NCI-H1694 treated with DMSO at 0.1 percent for 48 hours (cell line): ENCODE measurements at regions not wholly inside any gene's neighbourhood (a gene's known extent, or its start where the extent isn't known, plus 50 kb on each side); places are given as distances from the start of the nearest gene placed in this dataset.

Experiments
- DNase-seq: peaks from one replicate; lab custom pipeline; 2025; lab: John Stamatoyannopoulos, UW

- no peak for DNase-seq
These were observed 352.1 kb upstream of the GATB start for GRCh38 chr4:152112887-152113286.

- DNase-seq: no peak
These were observed 351.4 kb upstream of the GATB start for GRCh38 chr4:152112190-152112589.

DNA sequence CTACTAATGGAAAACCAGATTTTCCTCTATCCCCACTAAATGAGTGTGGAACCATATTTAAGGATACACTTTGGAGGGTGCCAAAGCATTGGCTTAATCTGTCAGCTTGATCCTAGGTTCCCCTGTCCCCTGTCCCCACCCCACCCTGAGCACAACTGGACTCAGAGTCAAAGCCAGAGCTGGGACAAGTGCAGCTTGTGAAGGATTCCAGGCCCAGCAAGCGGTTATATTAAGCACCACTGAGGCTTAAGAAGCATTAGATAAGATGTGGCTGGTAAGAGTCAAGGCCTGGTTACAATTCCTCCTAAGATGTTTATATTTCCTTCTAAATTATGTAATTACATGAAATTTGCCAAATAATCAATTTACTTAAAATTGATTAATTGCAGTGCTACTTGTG is 350.0 kb upstream of the GATB start:
- DNase-seq: no peak

DNA sequence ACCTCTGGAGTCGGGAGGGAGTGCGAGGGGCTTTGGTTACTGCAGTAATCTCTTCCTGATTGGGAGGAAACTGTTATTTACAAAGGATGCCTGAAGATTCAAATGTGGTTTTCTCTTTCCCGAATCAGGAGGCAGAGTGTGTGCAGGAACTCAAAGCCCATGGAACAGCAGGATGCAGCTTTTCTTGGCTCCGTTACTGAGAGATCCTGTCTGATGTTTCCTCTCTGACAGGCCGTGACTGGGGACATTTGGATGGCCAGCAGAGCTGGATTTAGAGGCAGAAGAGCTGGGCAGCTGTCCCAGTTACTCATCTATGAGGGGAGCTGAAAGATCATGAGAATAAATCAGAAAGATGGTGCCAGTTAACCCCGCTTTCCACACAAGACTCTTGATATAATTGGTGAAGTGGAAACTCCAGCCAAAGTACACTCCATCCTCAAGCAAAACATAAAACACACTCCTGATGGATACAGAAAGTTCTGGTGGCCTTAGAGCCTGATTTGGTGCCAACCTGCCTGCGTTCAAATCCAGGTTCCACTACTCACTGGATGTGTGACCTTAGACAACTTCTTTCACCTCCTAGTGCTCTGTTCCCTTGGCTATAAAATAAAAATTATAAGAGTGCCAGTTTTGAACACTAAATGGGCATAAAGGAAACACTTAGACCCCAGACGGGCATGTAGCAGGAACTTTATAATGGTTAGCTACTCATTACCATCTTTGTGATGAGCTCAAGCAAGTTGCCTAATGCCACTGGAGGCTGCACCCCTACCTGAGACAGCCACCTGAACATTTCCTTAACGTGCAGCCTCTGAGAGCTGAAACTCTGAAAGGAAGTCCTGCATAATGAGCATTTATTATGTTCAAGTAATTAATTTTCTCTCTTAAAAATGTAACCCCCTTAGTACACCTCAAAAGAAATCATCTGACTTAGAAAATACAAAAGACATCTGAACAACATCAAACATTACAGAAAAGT is 349.0 kb upstream of the GATB start:
- DNase-seq: no peak

DNA sequence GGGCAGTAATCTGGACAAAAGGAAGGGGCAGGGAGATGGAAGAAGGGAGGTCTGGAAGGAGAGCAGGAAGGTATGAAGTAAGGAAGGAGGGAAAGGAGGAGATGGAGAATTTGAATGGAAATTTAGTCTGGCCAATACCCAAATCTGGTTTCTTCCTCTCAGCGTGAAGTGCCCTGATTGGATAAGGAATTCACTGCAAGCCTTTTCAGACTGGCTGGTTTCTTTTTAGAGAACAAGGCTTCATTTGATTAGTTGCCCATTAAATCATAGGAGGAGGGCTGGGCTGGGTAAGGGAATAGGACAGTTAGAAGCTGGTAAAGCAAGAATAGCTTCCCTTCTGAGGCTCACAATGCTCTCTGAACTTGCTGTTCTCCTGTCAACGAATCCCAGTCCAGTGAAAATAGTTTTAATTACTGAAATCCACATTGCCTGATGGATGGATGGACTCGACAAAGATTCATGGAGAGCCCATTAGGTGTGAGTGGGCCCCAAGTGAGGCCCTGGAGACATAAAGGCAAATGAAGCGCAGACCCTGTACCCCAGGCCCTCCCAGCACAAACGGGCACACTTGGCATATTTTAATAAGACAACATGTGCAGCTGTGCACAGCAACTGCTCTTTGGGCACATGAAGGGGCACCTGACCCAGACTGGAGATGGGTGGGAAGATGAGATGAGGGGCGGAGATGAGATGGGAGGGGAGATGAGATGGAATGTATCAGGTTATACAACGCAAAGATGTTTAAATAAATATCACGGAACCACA is 347.1 kb upstream of the GATB start:
- DNase-seq: no peak

GRCh38 chr4:152106781-152107321 is 346.0 kb upstream of the GATB start:
- DNase-seq: peak; percentile 84

- no peak for DNase-seq
These were observed 345.4 kb upstream of the GATB start for GRCh38 chr4:152106113-152106763.

- DNase-seq: no peak
These were observed 344.1 kb upstream of the GATB start for GRCh38 chr4:152104901-152105357.

DNA sequence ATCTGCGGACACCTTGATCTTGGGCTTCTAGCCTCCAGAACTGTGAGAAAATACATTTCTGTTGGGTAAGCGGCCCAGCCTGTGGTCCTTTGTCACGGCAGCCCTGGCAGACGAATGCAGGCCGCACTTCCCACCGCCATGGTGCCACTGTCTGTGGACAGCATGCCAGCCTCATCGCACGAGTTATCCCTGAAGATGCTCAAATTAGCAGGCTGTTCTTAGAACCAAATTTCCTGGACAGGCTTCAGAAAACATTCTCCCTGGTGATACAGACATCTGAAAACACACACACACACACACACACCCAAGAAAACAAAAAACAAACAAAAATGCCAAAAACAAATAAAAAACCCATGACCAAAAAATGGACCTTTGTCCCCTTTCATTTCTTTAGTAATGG is 343.5 kb upstream of the GATB start:
- no peak for DNase-seq

GRCh38 chr4:152103181-152103901 is 342.5 kb upstream of the GATB start:
- no peak for DNase-seq

DNA sequence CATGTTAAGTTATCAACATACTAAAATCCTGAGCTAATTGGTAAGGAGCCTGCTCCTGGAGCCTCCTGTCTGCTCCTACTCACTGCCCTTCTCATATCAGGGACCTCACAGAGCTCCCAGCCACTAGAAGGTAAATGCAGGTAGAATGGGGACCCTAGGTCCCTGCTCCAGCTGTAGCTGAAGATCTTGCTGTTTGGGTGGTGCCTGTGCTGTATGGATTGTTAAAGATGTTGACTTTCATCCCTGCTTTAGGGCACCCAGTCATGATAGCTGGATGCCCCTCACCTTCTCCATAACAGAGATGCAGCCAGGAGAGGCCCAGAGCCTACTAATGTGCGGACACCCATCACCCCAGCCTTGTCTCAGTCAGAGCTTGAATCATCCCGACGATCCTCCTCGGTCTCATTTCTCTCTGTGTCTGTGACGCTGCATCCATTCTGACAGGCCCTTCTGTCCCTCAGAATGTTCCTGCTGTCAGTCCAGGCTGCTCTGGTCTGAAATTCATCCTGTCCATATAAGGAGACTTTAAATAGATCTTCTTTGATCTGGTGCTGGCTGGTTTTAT is 341.7 kb upstream of the GATB start:
- DNase-seq: no peak

GRCh38 chr4:152101556-152102435 is 341.0 kb upstream of the GATB start:
- DNase-seq: no peak

GRCh38 chr4:152100379-152101201 is 339.8 kb upstream of the GATB start:
- DNase-seq: no peak

DNA sequence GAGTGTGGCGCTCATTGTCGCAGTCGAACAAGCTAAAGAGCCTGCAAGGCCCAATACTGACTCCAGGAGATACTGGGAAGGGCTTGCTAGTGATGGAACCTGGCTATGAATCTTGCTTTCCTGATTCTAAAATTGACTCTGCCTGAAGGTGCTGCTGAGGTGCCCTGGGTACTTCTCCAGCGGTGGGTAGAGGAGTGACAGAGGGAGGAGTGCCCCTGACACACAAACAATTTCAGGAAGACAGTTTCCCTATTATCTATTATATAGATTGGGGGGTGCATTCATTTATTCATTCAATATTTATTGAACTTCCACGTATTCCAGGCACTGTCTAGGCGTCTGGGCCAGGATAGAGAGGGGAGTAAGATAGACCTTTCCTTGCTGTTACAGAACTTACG is 339.2 kb upstream of the GATB start:
- no peak for DNase-seq

DNA sequence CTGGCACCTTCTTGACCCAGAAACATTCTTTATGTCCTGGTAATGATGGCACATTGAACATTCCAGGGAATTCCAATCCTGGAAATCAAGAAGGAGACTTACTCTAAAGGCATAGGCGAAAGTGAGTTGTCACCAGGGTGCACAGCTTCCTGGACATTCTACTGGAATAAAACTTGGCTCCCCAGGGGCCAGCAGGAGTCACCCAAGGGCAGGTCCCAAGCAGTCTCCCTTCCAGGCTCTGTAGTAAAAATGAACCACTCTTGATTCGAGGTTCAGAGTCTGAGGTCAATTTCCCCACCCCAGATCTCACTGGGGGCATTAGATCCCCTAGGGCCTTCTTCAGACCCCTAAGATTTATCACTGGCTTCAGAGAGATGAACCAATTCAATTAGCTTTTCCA is 338.7 kb upstream of the GATB start:
- DNase-seq: no peak

- DNase-seq: no peak
These were observed 338.2 kb upstream of the GATB start for GRCh38 chr4:152099061-152099425.

DNA sequence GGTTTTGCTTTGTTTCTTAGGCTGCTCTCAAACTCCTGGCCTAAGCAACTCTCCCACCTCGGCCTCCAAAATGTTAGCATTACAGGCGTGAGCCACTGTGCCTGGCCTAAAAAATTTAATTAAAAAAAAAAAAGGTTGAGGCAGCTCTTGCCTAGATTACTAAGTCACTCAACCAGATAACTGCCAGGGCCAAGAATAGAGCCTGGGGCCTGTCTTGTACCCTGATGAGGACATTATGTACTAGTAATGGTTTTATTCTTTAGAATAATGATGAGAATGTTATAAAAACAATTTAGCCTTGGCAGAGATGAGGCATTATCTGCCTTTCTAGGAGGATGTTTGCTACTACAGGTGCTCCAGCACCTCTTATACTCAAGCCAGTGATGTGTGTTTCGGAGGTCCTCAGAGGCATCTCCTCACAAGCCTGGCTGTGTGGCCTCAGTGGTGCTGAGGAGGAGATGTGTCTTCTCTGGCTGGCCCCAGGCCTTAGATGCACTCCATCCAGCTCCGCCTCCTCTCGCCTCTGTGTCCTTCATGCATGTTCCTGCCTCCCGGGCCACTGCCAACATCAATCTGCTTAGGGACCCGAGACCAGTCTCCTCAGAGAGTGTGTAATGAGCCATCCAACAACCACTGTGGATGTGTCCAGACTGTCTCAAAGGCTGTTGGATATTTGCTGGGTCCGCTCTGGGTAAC is 337.7 kb upstream of the GATB start:
- no peak for DNase-seq

- no peak for DNase-seq
These were observed 336.6 kb upstream of the GATB start for GRCh38 chr4:152097371-152097770.

DNA sequence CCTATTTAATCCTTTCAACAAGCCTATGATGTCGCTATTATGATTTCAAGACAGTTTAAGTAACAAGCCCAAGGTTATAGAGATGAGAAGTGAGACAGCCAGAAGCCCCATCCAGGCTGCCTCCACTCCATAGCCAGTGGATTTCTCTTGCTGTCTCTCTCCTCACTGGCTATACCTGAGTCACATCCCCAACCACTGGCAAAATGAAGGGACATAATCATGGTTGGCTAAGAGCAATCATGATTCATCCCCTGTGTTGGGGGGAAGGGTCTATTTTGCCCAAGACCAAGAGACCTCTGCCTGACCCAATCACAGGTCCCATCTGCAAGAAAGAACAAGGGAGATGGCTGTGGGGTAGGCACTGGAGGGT is 334.9 kb upstream of the GATB start:
- no peak for DNase-seq
